ENCODE measurements at regions not wholly inside any gene's neighbourhood (a gene's known extent, or its start where the extent isn't known, plus 50 kb on each side); places are given as distances from the start of the nearest gene placed in this dataset.

GRCh38 chr13:69044629-69045028, 1063.0 kb upstream of the ATXN8OS start:
- intact Hi-C loops (cut with micrococcal nuclease), result no loop called here
- Histone ChIP-seq H3K36me3 (ENCODE audit: low read depth, low read length) (no peaks in the 10 kb centered on the region), H3K9ac (ENCODE audit: low read length) (no peak overlapping the region), H3K4me1 (ENCODE audit: insufficient read depth, low read length) (no peaks in the 10 kb centered on the region), H2AFZ (ENCODE audit: low read length) (no peak overlapping the region), H3K9me3 (ENCODE audit: low read length) (no peaks in the 10 kb centered on the region), H3F3A (ENCODE audit: low read length, unreplicated experiment) (no peaks in the 10 kb centered on the region), H3K4me3 (ENCODE audit: low read length) (no peak overlapping the region), H3K27me3 (ENCODE audit: low read length) (no peaks in the 10 kb centered on the region), H4K20me1 (ENCODE audit: low read length) (no peaks in the 10 kb centered on the region), H3K27ac (ENCODE audit: low read length) (no peak overlapping the region), H3K4me2 (ENCODE audit: low read length) (no peak overlapping the region), H3K79me2 (ENCODE audit: low read length) (no peaks in the 10 kb centered on the region), H3K9me2 (replicated peaks; ENCODE audit: low read length) (no peaks in the 10 kb centered on the region)
- BruUV-seq (replicated peaks), result no TSS peak
- CTCF ChIA-PET, result interaction anchor here (0.6 kb wide), 1 partner anchor 147 kb away, joined by 9 read pairs; no protein-coding TSS in a partner anchor
- ATAC-seq (no peak), DNase-seq (no peak)
- TF ChIP-seq CTCF (conservative IDR thresholded peaks at IDR 0.05; ENCODE audit: low read depth, low read length) (no peak), EZH2 (IDR thresholded peaks at IDR 0.05; ENCODE audit: low read length, unreplicated experiment) (no peak), EZH2phosphoT487 (IDR thresholded peaks at IDR 0.05; ENCODE audit: borderline replicate concordance, low read length) (no peak)
- POLR2A ChIA-PET (ENCODE audit: unreplicated experiment), result no interaction called here

GRCh38 chr13:69040898-69041297, 1066.7 kb upstream of the ATXN8OS start:
- ATAC-seq, result no peak
- CTCF ChIA-PET, result no interaction called here

GRCh38 chr13:69035771-69036170, 1071.9 kb upstream of the ATXN8OS start:
- H3K9ac ChIP-seq (ENCODE audit: low read length), result no peak overlapping the region
- intact Hi-C loops (cut with micrococcal nuclease), result no loop called here
- H3K4me3 ChIP-seq (ENCODE audit: low read length), result no peak overlapping the region
- DNase-seq, result no peak
- no peaks in the 10 kb centered on the region for H3K79me2 ChIP-seq (ENCODE audit: low read length)
- no peak overlapping the region for H3K4me2 ChIP-seq (ENCODE audit: low read length)
- H4K20me1 ChIP-seq (ENCODE audit: low read length), result no peaks in the 10 kb centered on the region
- H3K4me1 ChIP-seq (ENCODE audit: insufficient read depth, low read length), result no peaks in the 10 kb centered on the region
- no TSS peak for BruUV-seq (replicated peaks)
- no peaks in the 10 kb centered on the region for H3K36me3 ChIP-seq (ENCODE audit: low read depth, low read length)
- TF ChIP-seq CTCF (conservative IDR thresholded peaks at IDR 0.05; ENCODE audit: low read depth, low read length) (no peak), EZH2 (IDR thresholded peaks at IDR 0.05; ENCODE audit: low read length, unreplicated experiment) (no peak)
- H3K27me3 ChIP-seq (ENCODE audit: low read length), result no peaks in the 10 kb centered on the region
- no peaks in the 10 kb centered on the region for H3F3A ChIP-seq (ENCODE audit: low read length, unreplicated experiment)
- no peak for ATAC-seq
- POLR2A ChIA-PET (ENCODE audit: unreplicated experiment), result no interaction called here
- H3K9me3 ChIP-seq (ENCODE audit: low read length), result no peaks in the 10 kb centered on the region
- no peaks in the 10 kb centered on the region for H3K9me2 ChIP-seq (replicated peaks; ENCODE audit: low read length)
- H3K27ac ChIP-seq (ENCODE audit: low read length), result no peak overlapping the region
- H2AFZ ChIP-seq (ENCODE audit: low read length), result no peak overlapping the region
- CTCF ChIA-PET, result no interaction called here

More at GRCh38 chr13:69040898-69041297, 1066.7 kb upstream of the ATXN8OS start:
- Histone ChIP-seq H3K9ac (ENCODE audit: low read length) (no peak overlapping the region), H3K4me2 (ENCODE audit: low read length) (no peak overlapping the region), H3K9me3 (ENCODE audit: low read length) (no peaks in the 10 kb centered on the region), H3K4me1 (ENCODE audit: insufficient read depth, low read length) (no peaks in the 10 kb centered on the region), H3K27me3 (ENCODE audit: low read length) (no peaks in the 10 kb centered on the region), H3K79me2 (ENCODE audit: low read length) (no peaks in the 10 kb centered on the region), H3F3A (ENCODE audit: low read length, unreplicated experiment) (no peaks in the 10 kb centered on the region), H3K9me2 (replicated peaks; ENCODE audit: low read length) (no peaks in the 10 kb centered on the region), H4K20me1 (ENCODE audit: low read length) (no peaks in the 10 kb centered on the region), H2AFZ (ENCODE audit: low read length) (no peak overlapping the region), H3K27ac (ENCODE audit: low read length) (no peak overlapping the region), H3K36me3 (ENCODE audit: low read depth, low read length) (no peaks in the 10 kb centered on the region), H3K4me3 (ENCODE audit: low read length) (no peak overlapping the region)
- POLR2A ChIA-PET (ENCODE audit: unreplicated experiment), result no interaction called here
- no peak for TF ChIP-seq EZH2 (IDR thresholded peaks at IDR 0.05; ENCODE audit: low read length, unreplicated experiment)
- TF ChIP-seq CTCF (conservative IDR thresholded peaks at IDR 0.05; ENCODE audit: low read depth, low read length), result no peak
- TF ChIP-seq EZH2phosphoT487 (IDR thresholded peaks at IDR 0.05; ENCODE audit: borderline replicate concordance, low read length), result no peak
- DNase-seq, result no peak
- BruUV-seq (replicated peaks), result no TSS peak
- intact Hi-C loops (cut with micrococcal nuclease), result no loop called here

All from PC-3 (cell line).